GM21381 (cell line): ENCODE measurements at regions not wholly inside any gene's neighbourhood (a gene's known extent, or its start where the extent isn't known, plus 50 kb on each side); places are given as distances from the start of the nearest gene placed in this dataset.

Source experiments
- ATAC-seq: cut with Tn5 transposase; IDR thresholded peaks from one replicate; pipeline ENCODE4 v1.9.1; 2021; ENCODE audit warnings: mild to moderate bottlenecking, moderate library complexity; ENCODE audit not compliant: unreplicated experiment

DNA sequence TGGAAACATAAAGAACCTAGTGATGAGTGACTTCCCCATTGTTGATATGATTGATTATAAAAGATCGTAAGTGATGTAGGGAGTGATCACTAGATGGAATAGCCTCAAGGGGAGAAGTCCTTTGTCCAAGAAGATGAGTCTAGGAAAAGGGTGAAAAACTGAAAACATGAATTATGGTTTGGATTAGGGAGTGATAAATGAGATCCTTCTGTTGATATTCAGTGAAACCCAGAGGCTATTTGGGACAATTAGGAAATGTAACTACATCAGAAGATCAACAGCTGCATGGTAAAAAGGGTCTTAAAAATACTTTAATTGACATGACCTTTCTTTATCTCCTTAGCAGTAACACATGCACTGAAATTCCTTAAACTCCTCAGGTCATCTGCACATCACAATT lies 124.0 kb upstream of the UNC5C start:
- ATAC-seq = no peak

DNA sequence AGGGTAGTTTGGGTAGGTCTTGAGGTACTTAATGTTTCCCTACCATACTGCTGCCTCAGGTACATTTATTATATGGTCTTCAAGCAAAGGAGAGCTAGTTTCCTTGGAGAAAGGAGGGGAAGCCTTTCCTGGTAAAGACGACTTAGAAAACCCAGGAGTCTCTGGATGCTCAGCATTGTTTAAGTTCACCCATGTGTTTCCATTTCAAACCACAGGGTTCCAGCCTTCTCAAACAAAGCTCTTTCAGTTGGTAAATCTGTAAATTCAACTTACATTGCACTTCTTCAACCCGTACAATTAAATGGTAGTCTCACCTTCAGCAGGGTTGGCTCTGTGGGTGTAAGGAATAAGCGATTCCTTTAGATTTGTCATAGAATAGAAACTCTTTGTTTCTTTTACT lies 111.9 kb upstream of the UNC5C start:
- ATAC-seq = no peak

DNA sequence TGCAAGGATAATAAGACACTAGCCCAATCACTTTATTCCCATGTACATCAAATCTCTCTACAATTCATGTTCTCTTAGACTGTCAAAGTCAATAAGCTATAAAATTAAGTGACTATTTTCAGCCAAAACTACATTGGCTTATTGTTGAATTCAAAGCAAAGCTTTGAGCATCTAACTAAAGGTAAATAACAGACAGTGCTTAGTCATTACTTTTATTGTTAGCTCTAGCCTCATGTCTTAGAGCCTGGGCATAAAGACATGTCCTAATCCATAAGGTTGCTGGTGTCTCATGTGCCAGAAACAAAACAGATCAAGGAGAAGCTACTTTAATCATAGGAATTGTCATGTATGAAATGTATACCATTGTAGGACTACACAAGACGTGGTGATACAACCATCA lies 103.1 kb upstream of the UNC5C start:
- no peak for ATAC-seq

DNA sequence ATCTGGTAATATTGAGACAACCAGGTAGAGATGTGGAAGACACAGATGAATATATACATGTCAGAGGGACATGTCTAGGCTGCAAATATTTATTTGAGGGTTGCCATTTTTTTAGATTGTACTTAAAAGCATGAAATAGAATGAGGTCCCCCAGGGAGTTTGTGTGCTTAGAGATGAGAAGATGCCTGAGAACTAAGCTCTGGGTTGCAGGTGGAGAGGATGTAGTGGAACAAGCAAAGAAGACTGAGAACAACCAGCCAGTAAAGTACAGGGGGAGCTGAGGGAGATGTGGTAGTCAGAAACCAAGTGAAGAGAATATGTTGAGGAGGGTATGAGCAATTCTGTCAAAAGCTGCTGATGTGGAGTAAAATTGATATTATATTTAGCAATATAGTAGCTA lies 95.6 kb upstream of the UNC5C start:
- no peak for ATAC-seq

DNA sequence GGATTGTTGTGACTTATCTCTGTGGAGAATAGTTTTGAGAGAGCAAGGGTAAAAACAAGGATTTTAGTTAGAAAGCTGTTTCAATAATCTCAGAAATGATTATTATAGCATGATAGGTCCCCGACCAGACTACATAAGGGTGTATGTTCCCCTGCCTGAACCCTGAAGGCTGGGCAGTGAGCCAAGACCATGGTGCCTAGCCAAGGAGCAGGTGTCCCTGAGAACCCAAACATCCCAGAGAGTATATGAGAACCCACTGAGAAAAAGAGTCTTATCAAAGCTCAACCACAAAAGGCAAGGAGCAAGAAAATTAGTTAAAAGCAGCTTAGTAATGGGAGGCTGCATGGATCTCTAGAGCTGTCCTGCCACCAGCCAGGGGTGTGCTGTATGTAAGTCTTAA lies 94.9 kb upstream of the UNC5C start:
- no peak for ATAC-seq

DNA sequence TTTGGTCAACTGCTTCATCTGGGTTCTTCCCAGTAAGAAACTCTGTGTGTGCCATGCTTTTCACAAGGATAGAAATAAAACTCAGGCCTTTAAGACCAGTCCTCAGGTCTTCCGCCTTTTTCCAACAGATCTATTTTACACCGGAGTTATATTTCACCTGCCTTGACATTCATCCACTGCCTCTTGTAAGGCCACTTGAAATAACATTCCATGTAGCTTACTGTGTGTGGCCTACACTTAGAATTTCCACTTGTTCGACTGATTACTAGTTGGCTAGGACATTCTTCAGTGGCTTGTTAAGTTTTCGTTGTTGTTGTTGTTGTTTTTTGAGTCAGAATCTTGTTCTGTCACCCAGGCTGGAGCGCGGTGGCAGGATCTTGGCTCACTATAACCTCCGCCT lies 92.8 kb upstream of the UNC5C start:
- no peak for ATAC-seq

DNA sequence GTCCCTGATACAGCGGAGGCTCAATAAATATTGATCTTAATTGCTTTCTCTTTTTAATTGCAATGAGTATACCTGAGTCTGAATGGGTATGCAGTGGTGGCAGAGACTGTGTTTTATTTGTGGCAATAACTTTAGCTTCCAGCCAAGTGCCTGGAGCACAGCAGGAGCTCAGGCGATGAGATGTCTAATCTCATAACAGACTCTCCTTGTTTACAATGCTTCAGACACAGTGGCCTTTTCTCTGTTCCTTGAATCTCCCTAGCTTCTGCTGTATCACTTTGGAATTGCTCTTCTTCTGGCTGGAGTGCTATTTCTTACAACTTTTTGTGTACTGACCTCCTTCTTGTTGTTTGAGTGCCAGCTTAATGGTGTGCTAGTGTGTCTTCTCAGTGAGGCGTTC lies 91.5 kb upstream of the UNC5C start:
- ATAC-seq = no peak

DNA sequence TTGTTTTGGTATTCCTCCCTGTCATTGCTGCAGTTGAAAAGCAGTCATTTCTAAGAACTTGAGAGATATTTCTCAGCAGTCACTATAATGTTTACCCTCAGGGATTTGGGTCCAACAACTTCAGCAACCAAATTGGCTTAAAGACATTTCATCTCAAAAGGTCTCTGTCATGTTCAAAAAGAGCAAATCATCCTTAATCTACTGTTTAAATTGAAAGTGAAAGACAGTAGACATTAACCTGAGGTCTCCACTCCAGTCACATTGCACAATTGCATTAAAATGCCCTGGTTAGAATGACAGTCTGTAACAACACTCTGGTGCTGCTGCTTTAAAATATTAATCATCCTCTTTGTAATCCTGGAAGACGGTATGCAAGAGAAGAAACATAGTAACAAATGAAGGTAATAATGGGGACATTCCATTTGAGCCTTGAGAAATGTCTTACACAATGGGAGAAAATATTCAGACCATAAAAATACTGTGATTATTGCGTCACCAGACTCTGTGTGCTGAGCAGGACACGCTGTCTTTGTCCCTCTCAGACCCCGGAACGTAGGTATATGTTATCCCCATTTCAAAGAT lies 90.2 kb upstream of the UNC5C start:
- no peak for ATAC-seq

DNA sequence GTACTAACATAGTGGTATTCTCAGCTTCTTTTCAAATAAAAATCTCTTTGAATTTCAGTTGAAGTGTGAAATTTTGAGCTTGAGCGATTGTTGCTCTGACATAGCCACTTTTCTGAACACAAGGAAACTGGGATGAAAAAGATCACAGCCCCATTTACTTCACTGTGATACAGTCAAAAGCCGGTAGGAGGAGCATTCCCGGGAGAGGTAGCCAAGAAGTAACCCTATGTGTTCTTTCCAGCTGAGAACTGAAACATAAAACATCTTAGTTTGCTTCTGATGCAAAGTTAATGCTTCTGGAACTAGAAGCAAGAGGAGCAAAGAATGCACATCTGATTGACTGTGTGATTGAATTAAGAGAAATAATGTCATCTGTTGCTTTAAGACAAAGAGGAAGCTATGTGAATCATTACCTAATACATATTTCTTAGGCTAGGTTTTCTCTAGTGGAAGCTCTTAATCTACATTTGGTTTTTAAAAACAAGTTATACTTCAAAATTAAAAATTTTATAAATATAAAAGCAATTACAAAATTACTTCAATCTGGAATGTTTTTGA lies 88.3 kb upstream of the UNC5C start:
- ATAC-seq = no peak

DNA sequence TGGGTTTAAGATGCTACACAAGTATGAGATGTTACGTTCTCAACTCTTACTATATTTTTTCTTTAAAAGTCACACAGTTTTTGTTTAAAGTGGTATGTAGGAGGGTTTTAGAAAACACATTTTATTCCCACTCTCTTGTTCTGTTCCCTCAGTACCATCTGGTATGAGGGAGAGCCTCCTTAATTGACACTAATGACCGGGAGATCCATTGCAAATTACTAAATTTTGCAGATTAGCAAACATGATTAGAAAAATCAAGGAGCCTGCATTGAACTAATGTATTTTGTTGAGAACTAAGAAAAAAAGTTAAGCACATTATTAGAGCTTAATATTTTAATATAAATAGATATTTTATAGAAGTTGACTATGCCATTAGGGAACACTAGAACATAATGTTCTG lies 87.3 kb upstream of the UNC5C start:
- no peak for ATAC-seq

DNA sequence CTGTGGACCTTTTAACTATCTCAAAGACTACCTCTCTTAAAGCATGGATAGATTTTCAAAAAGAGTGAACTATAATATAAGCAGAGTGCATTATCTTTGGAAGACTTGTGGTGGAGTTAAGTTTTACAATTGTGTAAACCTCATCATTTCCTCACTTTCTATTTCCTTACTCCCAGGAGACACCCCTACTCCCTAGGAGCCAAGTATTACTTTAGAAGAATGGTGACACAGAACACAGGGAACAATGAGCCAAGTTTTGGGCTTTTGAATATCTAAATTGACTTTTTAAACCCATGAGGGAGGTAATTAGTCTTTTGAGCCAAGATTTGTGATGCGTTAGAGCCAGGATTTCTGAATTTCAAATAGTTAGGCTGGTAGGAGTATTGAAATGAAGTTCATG lies 78.9 kb upstream of the UNC5C start:
- ATAC-seq = no peak

DNA sequence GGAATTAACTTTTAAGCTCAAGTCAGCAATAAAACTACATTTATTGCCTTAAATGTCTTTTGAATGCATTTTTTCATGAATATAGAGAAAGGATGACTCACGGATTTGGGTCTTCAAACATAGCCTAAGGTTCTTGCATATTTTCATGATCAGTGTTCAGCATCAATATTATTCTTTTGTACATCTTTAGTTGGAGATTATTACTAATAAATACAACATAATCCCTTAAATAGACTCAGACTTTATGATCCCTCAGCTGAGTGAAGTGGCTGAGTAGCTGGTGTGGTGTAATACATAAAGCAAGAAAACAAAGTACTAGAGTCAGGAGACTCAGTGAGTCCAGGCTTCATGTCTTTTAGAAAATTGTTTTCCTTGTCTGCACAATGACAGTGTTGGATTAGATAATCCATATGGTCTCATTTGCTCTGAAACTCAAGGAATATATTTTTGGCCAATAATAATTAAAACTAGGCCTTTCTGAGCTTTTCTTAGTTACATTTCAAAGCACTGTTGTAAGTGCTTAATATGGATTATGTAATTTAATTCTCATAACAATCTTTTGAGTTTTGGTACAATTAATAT lies 78.3 kb upstream of the UNC5C start:
- no peak for ATAC-seq

DNA sequence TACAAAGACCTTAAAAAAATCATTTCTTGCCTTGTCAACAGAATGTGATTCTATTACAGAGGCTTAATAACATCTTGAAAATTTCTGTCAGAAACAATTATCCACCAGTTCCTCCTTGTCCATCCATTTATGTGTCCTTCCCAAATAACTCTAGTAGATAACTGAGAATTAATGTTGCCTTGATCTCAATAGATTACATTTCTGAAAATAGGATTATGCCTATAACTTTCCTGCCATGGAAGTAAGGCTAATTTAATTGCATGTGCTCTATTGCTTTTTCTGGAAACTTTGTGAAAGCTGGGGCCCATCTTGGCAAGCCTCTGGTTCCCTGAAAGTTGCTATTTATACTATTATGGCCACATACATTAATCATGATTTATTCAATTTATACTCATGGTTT lies 76.2 kb upstream of the UNC5C start:
- no peak for ATAC-seq

DNA sequence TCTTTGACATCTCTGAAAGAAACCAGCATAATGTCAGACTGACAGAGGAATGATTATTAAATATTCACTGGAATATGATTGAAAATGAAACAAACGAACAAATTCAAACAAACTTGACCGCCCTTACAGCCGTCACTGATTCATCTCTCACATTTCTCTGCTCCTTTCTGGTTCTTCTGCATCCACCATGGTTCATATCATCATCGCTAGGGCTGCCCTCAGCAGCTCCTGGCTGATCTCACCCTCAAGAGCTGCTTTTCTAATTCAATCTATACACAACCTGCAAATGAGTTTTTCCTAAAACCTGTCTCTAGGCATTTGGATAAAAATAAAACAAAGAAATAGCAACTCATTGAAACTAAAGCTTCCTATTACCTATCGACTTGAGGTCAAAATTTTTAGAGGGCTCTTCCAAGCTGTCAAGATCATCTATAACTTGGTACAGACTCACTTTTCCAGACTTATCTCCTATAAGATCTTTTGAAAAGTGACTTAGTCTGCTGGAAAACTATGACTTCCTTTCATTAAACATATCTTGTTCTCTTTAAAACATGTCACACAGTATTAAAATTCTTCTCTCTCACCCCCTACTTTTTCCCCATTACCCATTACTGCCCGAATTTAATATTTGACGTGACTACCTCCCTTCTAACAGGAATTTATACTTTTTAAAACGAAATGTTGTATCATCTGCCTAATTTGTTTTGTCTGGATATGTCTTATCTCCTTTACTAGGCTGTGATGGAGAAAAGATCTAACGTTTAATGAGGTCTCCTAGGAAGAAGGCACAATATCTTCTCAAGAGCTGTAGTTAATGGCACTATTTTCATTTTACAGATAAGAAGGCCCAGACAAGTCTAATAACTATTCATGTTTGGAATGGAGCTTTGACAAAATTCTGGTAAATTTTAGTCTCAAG lies 71.0 kb upstream of the UNC5C start:
- no peak for ATAC-seq

DNA sequence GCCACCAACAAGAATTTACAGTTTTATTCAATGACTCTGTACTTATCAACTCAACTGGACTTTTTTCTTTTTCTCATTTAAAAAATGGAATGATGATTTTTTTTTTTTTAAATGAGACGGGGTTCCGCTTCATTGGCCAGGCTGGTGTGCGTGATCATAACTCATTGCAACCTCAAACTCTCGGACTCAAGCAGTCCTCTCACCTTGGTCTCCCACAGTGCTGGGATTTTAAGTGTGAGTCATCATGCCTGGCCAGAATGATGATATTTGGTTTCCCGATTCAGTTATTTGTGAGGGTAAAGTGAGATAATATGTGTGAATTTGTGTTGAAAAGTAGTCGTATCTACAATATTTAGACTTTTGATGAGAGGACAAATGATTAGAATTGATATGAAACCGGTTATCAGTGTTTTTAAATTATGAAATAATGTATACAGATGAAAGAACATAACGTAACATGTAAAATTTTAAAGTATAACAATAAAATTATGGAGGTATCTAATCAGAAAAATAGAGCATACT lies 66.0 kb upstream of the UNC5C start:
- ATAC-seq = no peak

DNA sequence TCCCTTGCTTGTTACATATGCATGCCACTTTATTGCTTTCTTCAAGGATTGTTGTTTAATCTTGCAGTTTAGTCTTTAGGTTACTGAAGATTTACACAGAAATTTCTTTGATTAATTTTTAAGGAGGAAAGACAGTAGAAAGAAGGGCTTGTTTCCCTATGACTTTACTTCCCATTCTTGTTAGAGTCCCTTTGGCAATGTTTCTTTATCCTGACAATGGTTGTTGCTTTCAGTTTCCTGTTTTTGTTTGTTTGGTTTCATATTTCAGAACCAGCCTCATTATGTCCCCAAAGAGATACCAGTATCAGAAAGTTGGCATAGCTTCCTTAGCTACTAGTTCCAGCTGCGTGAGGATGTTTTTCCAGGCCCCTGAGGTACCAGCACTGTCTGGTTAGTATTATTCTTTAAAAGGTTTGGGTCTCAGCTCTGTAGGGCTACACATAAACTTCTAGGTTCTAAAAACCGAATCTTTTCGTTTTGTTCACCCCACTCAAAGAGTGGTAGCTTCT lies 61.3 kb upstream of the UNC5C start:
- no peak for ATAC-seq

DNA sequence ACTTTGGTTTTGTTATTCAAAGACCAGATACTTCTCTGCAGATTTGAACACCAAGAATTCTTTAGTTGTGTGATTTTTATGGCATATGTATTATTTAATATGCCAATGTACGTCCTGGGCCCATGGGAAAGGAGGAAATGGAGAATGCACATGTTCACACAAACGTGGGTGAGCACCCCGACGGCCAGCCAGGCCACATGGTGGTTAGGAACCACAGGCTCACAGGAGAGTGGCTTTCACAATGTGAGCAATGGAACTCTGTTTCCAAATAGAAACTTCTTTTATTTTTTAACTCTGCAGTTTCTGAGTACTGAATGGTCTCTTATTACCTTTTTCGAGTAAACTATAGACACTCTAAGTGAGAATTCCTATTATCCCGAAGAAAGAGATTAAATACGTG lies 58.0 kb upstream of the UNC5C start:
- no peak for ATAC-seq

DNA sequence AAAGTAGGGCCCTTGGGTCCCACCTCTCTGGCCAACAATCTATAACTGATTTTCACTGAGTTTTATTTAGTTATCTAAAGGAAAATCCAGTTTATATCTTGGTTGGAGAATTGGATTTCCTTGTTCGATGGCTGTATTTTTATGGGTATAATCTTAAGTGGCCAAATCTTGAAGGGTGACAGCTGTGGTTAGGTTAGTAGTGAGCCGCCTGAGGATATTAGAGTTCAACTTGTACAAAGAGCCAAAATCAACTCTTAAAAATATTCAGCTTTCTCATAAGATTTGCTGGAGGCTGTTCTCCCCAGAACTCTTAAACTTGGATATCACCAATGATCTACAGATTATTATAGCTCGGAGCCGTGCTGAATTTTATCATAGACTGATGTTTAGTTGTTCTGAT lies 54.6 kb upstream of the UNC5C start:
- ATAC-seq = no peak

DNA sequence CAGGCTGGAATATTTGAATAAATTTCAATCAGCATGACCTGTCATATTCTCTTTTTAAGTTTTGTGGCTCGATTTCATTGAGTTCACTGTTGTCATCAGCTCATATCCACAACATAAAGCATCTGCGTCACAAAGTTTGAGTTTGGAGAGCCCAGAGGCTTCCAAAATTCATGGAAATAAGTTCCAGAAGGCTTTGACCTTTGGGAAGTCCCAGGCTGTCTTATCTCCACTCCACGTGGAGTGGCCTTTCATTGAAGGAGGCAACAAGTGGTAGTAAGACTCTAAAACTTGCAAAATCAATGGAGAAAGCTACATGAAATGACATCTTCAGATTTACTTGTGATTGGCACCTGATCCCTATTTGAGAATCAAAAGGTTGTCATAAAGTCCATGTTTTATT lies 54.1 kb upstream of the UNC5C start:
- ATAC-seq = no peak

DNA sequence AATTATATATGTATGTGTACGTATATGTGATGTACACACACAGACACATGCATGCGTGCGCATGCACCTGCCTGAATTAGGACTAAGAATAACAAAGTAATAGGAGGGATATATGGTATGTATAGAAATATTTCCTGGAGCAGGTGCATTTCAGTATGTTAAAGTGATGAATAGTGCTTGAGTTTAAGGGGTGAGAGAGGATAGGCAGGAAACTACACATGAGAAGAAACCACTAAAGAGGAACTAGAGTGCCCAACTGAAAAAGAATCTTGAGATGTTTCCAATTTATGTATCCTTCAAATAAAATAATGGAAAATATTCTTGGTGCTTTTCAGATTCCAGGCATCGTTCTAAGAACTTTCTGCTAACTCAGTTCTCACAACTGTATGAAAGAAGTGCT lies 52.6 kb upstream of the UNC5C start:
- ATAC-seq = no peak

DNA sequence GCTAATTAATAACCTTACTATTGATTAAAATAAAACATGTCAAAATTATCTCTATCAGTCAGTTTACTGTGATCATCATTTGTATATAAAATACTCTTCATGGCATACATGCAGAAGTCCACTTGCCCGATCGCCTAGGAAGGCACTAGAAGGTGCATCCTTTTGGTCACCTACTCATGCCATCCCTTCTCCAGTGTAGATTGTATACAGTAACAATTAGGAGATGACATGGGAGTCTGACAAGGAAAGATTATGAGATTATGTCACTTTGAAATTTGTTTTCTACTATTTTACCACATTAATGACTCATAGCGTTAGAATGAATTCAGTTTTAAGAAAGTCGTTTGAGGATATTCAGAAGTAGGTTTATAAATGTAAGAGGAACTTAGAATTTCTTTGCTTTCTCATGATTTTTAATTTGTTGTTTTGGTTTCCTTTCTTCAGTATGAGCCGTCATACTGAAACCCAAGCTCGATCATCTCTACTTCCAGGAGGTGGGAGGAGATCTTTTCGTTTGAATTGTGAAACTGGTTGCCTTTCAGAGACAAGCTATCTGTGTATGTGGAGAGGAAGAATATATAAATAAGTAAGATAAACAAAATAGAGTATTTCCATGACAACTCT lies 51.1 kb upstream of the UNC5C start:
- peak; percentile 66 for ATAC-seq
